ENCODE measurements at regions not wholly inside any gene's neighbourhood (a gene's known extent, or its start where the extent isn't known, plus 50 kb on each side); places are given as distances from the start of the nearest gene placed in this dataset.

- no peaks in the 10 kb centered on the region for H3K9me3 ChIP-seq (ENCODE audit: control insufficient read depth, low read depth, low read length)
- H3K4me3 Mint-ChIP-seq = no peak overlapping the region
These were observed 576.2 kb upstream of the CTNND2 start for GRCh38 chr5:12480487-12480886.

More at GRCh38 chr5:12480487-12480886, 576.2 kb upstream of the CTNND2 start:
- Histone ChIP-seq H4K8ac (replicated peaks; ENCODE audit: insufficient read length, low read depth, low read length) (no peak overlapping the region), H3K27me3 (ENCODE audit: insufficient read depth, low read length) (no peaks in the 10 kb centered on the region), H3K4ac (ENCODE audit: low read depth, low read length) (no peak overlapping the region), H2BK5ac (ENCODE audit: insufficient read length, low read length) (no peak overlapping the region), H2AFZ (ENCODE audit: low read length) (no peak overlapping the region), H4K20me1 (ENCODE audit: control insufficient read depth, insufficient read depth, insufficient read length) (no peaks in the 10 kb centered on the region), H3K56ac (ENCODE audit: insufficient read length, low read depth, low read length) (no peak overlapping the region), H4K91ac (ENCODE audit: insufficient read length, low read depth, low read length) (no peak overlapping the region), H2BK20ac (ENCODE audit: low read depth, low read length, poor library complexity, severe bottlenecking) (no peak overlapping the region), H3K14ac (ENCODE audit: insufficient read depth, low read length) (no peak overlapping the region), H3T11ph (ENCODE audit: low read length) (no peak overlapping the region), H3K4me2 (ENCODE audit: insufficient read depth, insufficient read length, low read length) (no peak overlapping the region), H3K27ac (ENCODE audit: insufficient read length, low read depth, low read length) (no peak overlapping the region), H3K23ac (ENCODE audit: insufficient read length, low read depth, low read length) (no peak overlapping the region), H4K5ac (ENCODE audit: insufficient read length, low read depth, low read length) (no peak overlapping the region), H2BK12ac (ENCODE audit: insufficient read length, low read depth, low read length) (no peak overlapping the region), H2BK15ac (ENCODE audit: low read depth, low read length) (no peak overlapping the region), H3K4me1 (ENCODE audit: insufficient read depth, low read length) (no peaks in the 10 kb centered on the region), H2AK5ac (ENCODE audit: insufficient read length, low read length) (no peak overlapping the region), H3K9ac (ENCODE audit: extremely low read depth, insufficient read length, low read length) (no peak overlapping the region), H2BK120ac (ENCODE audit: low read depth, low read length, poor library complexity, severe bottlenecking) (no peak overlapping the region), H3K79me2 (ENCODE audit: insufficient read depth, low read length) (no peaks in the 10 kb centered on the region), H3K79me1 (ENCODE audit: insufficient read depth, low read depth, low read length, poor library complexity, severe bottlenecking) (no peaks in the 10 kb centered on the region), H3K23me2 (ENCODE audit: insufficient read length, low read depth, low read length, poor library complexity, severe bottlenecking) (no peaks in the 10 kb centered on the region), H3K18ac (ENCODE audit: insufficient read length, low read depth, low read length) (no peak overlapping the region)
- Mint-ChIP-seq H3K27ac (no peak overlapping the region), H3K9me3 (peaks cover 0 to 7% of the 10 kb centered on the region in 2 experiments; a peak in 3 of 5 replicates), H3K36me3 (ENCODE audit: insufficient read depth in 1 of 3, low read depth in 3 of 3) (peaks cover 0 to 7% (median 5%) of the 10 kb centered on the region in 3 experiments; a peak in 2 of 7 replicates), H3K27me3 (ENCODE audit: low read depth) (no peaks in the 10 kb centered on the region), H3K4me1 (no peaks in the 10 kb centered on the region)
- no peak for TF ChIP-seq CTCF (conservative IDR thresholded peaks at IDR 0.05)
- DNase-seq = no peak
- no CpG with 5 or more reads among the region's 3 CpGs for WGBS (ENCODE audit: extremely low coverage, insufficient read length, low lambda C conversion rate)
